Thyroid gland (tissue), 4 donors: ENCODE measurements at regions not wholly inside any gene's neighbourhood (a gene's known extent, or its start where the extent isn't known, plus 50 kb on each side); places are given as distances from the start of the nearest gene placed in this dataset.

ENCODE experiments used
- DNase-seq, 2 donors: peaks; one replicate each; pipeline ENCODE4 v3.0.0-alpha.2; 2019
- H3K27ac ChIP-seq, 3 donors: fragments of 200-600 bp; sonication (generic); 1 replicate in 2 of 3; 2 replicates in 1 of 3; pipeline ENCODE4 v1.5.1; 2016 to 2019; ENCODE audit warnings: mild to moderate bottlenecking in 1 of 3, moderate library complexity in 1 of 3
- H3K27me3 ChIP-seq: fragments of 200-600 bp; sonication (generic); one replicate; pipeline ENCODE4 v1.5.1; 2019
- H3K36me3 ChIP-seq, 2 donors: fragments of 200-600 bp; sonication (generic); one replicate each; pipeline ENCODE4 v1.5.1; 2016 to 2019
- H3K4me1 ChIP-seq, 2 donors: fragments of 200-600 bp; sonication (generic); one replicate each; pipeline ENCODE4 v1.5.1; 2017 to 2019
- H3K4me3 ChIP-seq, 3 donors: fragments of 200-600 bp; sonication (generic); replicated peaks in 1 of 3; 1 replicate in 2 of 3; 2 replicates in 1 of 3; pipeline ENCODE4 v1.5.1; 2016; ENCODE audit warnings: mild to moderate bottlenecking in 1 of 3
- H3K9me3 ChIP-seq: fragments of 200-600 bp; sonication (generic); one replicate; pipeline ENCODE4 v1.5.1; 2017
- POLR2A ChIP-seq, 2 donors: fragments of 450-650 bp; IDR thresholded peaks; one replicate each; pipeline ENCODE4 v1.6.1; 2017; ENCODE audit warnings: antibody characterized with exemption in 2 of 2, mild to moderate bottlenecking in 2 of 2, moderate library complexity in 1 of 2
- WGBS, 2 donors: methylation state at CpG; one replicate each; pipeline ENCODE4 v1.1.5; 2017; 5-methylcytosine and 5-hydroxymethylcytosine counted together
- intact Hi-C: fragments of 100-400 bp; cut with DNase I; formaldehyde crosslinking; loops from one replicate; pipeline ENCODE4 v1.15.1; 2023
- TF ChIP-seq, protein P1 (sequence below), 6 experiments: fragments of 200-600 bp in 3 of 6; fragments of 450-650 bp in 3 of 6; sonication (generic) in 3 of 6; IDR thresholded peaks; one replicate each; pipeline ENCODE4 v1.5.1; 2016 to 2019; ENCODE audit warnings: antibody characterized with exemption in 6 of 6, mild to moderate bottlenecking in 2 of 6, inconsistent platforms in 1 of 6, moderate library complexity in 1 of 6

DNA sequence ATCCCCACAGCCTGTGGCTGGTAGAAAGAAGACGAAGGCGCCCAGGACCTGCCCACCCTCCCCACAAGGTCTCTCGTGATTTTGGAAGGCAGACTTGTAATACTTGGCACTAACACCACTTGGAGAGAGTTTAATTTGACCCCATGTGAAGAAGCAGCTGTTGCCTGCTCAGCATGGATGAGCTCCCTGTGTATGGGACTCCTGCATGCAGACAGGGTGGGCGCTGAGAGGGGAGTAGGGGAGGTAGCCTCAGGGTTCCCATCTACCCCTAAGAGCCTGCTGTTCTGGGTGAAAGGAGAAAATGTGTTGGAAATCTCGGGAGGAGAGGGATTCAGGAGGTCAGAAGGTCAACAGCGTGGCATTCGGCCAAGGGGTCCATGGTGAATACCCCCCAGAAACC lies 625.9 kb downstream of the TBC1D22A start:
- Histone ChIP-seq H3K9me3 (no peaks in the 10 kb centered on the region), H3K27ac (no peak overlapping the region), H3K36me3 (no peaks in the 10 kb centered on the region), H3K4me3 (no peak overlapping the region), H3K27me3 (no peaks in the 10 kb centered on the region), H3K4me1 (no peaks in the 10 kb centered on the region)
- intact Hi-C loops = no loop called here
- TF ChIP-seq, protein P1, sequence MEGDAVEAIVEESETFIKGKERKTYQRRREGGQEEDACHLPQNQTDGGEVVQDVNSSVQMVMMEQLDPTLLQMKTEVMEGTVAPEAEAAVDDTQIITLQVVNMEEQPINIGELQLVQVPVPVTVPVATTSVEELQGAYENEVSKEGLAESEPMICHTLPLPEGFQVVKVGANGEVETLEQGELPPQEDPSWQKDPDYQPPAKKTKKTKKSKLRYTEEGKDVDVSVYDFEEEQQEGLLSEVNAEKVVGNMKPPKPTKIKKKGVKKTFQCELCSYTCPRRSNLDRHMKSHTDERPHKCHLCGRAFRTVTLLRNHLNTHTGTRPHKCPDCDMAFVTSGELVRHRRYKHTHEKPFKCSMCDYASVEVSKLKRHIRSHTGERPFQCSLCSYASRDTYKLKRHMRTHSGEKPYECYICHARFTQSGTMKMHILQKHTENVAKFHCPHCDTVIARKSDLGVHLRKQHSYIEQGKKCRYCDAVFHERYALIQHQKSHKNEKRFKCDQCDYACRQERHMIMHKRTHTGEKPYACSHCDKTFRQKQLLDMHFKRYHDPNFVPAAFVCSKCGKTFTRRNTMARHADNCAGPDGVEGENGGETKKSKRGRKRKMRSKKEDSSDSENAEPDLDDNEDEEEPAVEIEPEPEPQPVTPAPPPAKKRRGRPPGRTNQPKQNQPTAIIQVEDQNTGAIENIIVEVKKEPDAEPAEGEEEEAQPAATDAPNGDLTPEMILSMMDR (IDR thresholded peaks at IDR 0.05) = no peak
- TF ChIP-seq POLR2A (IDR thresholded peaks at IDR 0.05) = no peak
- 82 to 84% methylated on average over 7 of the region's 7 CpGs for WGBS, 2 donors
- no peak for DNase-seq

DNA sequence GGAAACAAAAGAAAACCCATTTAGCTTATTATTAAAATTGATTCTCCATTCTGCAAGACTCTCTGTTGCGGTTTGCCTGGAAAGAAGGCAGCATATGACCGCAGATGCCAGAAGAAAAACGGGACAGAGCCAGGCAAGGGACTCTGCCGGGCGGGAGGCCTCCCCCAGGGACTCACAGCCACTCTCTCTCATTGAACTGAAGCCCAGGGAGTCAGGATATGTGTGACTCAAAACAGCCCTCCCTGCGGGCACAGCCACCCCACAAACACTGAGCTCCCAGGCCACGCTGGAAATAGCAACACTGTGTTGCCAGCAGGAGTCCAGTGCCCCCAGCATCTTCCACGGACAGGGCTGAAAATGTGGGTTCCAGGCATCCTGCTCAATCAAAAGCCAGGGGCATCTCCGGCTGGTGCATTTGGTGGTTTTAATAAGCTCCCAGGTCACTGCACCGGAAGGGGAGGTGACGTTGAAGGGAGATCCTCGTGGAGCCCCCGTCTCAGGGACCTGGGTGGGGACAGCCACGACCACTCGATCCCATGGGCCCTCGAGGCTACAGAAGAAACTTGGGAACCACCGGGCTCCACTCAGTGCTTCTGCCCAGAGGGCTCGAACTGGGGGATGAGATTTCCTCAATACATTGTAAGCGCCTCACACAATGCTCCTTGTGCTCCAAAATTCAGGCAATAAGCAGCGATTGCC lies 624.5 kb downstream of the TBC1D22A start:
- intact Hi-C loops = no loop called here
- H3K9me3 ChIP-seq = no peaks in the 10 kb centered on the region
- no peak for TF ChIP-seq POLR2A (IDR thresholded peaks at IDR 0.05)
- no peak overlapping the region for H3K27ac ChIP-seq
- no peaks in the 10 kb centered on the region for H3K4me1 ChIP-seq
- DNase-seq = no peak
- no peaks in the 10 kb centered on the region for H3K36me3 ChIP-seq
- H3K27me3 ChIP-seq = no peaks in the 10 kb centered on the region
- WGBS, 2 donors = 82 to 83% methylated on average over 15 to 16 of the region's 20 CpGs
- no peak overlapping the region for H3K4me3 ChIP-seq

DNA sequence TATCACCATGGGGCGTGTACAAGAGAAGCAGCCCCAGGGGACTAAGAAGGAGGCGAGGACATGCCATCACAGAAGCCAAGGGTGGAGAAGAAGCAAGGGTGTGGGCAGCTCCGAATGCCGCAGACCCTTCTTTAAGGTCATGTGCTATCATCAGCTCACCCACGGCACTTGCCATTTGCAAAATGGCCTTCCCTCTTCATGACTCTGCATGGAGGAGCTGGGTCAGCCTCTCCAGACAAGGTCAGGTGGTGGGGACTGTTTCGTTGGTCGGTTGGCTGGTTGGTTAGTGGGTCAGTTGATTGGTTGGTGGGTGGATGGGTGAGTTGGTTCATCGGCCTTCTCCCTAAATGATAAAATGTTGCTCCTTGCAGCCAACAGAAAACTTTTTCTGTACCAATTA lies 622.5 kb downstream of the TBC1D22A start:
- intact Hi-C loops = no loop called here
- Histone ChIP-seq H3K27ac (no peak overlapping the region), H3K27me3 (no peaks in the 10 kb centered on the region), H3K9me3 (no peaks in the 10 kb centered on the region), H3K4me1 (no peaks in the 10 kb centered on the region), H3K4me3 (no peak overlapping the region), H3K36me3 (no peaks in the 10 kb centered on the region)
- no peak for DNase-seq
- TF ChIP-seq, protein P1 (IDR thresholded peaks at IDR 0.05) = no peak
- TF ChIP-seq POLR2A (IDR thresholded peaks at IDR 0.05) = no peak
- WGBS, 2 donors = 82 to 89% methylated on average over 8 of the region's 8 CpGs

DNA sequence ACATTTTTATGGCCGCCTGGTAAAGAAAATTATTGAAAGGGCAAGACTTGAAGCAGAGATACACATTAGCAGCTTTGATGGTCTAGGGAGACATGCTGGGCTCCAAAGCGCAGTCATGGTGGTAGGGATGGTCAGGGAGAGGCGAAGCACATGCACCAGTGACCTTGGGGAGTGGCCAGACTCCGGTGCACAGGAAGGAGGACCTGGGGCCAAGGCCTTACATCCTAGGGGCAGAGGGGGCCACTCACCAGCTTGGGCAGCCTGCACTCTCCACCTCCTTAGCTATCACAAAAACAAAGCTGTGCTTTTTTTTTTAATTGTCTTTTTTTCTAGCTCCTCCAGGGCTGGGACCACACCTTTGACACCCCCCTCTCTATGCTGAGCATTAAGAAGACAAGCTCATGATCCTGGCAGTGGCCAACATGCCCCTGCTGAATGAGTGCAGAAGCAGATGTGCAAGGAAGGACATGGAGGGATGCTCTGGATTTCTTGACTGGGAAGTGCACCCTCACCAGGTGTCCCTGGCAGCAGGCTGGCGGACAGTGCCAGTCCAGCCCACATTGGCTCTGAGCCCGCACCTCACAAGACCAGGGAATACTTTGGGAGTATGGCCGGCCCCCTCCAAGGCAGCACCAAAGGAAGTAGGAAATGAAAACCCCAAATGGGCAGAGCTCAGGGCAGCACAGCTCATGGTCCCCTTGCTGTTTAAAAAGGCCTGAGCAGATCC lies 619.9 kb downstream of the TBC1D22A start:
- intact Hi-C loops = no loop called here
- no peaks in the 10 kb centered on the region for H3K27me3 ChIP-seq
- TF ChIP-seq, protein P1 (IDR thresholded peaks at IDR 0.05) = no peak
- no peak for TF ChIP-seq POLR2A (IDR thresholded peaks at IDR 0.05)
- 88 to 90% methylated on average over 6 to 7 of the region's 7 CpGs for WGBS, 2 donors
- no peak for DNase-seq
- no peak overlapping the region for H3K4me3 ChIP-seq
- H3K27ac ChIP-seq = no peak overlapping the region
- H3K4me1 ChIP-seq = no peaks in the 10 kb centered on the region
- no peaks in the 10 kb centered on the region for H3K9me3 ChIP-seq
- H3K36me3 ChIP-seq = no peaks in the 10 kb centered on the region

DNA sequence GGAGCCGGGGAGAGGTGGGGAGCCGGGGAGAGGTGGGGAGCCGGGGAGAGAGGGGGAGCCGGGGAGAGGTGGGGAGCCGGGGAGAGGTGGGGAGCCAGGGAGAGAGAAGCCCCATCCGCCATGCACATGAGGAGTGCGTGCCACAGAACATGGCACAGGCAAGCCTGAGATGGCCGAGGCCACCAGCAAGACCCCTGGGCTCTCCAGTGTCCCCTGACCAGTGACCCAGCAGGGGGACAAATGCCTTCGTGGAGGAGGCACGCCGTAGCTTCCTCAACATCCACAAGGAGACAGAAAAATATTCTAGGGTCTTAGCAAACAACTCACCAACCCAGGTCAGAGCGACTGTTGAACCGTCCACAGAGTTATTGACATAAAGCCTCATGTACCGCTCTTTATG lies 618.8 kb downstream of the TBC1D22A start:
- Histone ChIP-seq H3K4me3 (no peak overlapping the region), H3K27ac (no peak overlapping the region), H3K27me3 (no peaks in the 10 kb centered on the region), H3K36me3 (no peaks in the 10 kb centered on the region), H3K9me3 (no peaks in the 10 kb centered on the region), H3K4me1 (no peaks in the 10 kb centered on the region)
- WGBS, 2 donors = 91 to 93% methylated on average over 9 to 13 of the region's 14 CpGs
- no peak for DNase-seq
- TF ChIP-seq, protein P1 (IDR thresholded peaks at IDR 0.05) = no peak
- TF ChIP-seq POLR2A (IDR thresholded peaks at IDR 0.05) = no peak
- intact Hi-C loops = no loop called here
